ENCODE measurements at regions not wholly inside any gene's neighbourhood (a gene's known extent, or its start where the extent isn't known, plus 50 kb on each side); places are given as distances from the start of the nearest gene placed in this dataset.

DNA sequence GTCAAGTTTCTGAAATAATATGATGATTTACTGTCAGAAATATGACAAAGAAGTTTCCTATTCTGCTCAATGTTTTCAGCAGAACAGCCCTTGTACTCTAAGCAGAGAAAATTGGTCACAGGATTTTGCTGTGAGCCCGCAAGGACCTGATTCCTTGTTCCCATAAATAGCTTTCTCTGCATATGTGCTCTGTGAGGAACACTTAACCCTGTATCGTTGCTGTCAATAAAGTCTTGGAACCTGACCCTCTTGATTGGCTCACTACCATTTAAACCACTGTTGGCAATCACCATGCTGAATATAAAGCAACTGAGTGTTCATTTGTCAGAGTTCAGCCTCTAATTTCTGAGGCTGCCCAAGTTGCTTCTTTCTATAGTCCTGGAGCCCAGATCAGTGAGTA, 158.2 kb upstream of the NOCT start:
- Histone ChIP-seq H3K9me3 (ENCODE audit: control insufficient read depth, insufficient read depth, low read length) (no peaks in the 10 kb centered on the region), H3K4me3 (ENCODE audit: low read length) (no peak overlapping the region), H3K27me3 (ENCODE audit: control insufficient read depth, low read length) (no peaks in the 10 kb centered on the region), H3K4me1 (ENCODE audit: control insufficient read depth, low read length) (no peaks in the 10 kb centered on the region), H3F3A (ENCODE audit: control insufficient read depth, insufficient read depth) (no peaks in the 10 kb centered on the region), H3K36me3 (ENCODE audit: control insufficient read depth, low read length) (no peaks in the 10 kb centered on the region), H4K20me1 (ENCODE audit: control insufficient read depth, insufficient read depth, low read depth, low read length) (no peaks in the 10 kb centered on the region), H3K4me2 (ENCODE audit: low read length) (no peak overlapping the region), H3K79me2 (ENCODE audit: control insufficient read depth, low read length) (no peaks in the 10 kb centered on the region), H3K9me2 (replicated peaks; ENCODE audit: control insufficient read depth, low read length) (no peaks in the 10 kb centered on the region), H3K27ac (ENCODE audit: low read depth, low read length) (no peak overlapping the region)
- TF ChIP-seq EZH2phosphoT487 (IDR thresholded peaks at IDR 0.05; ENCODE audit: borderline replicate concordance, low read length) (no peak), CTCF (IDR thresholded peaks at IDR 0.05; ENCODE audit: low read depth, low read length, poor library complexity, severe bottlenecking) (no peak)

GRCh38 chr4:138852681-138853080, 162.9 kb upstream of the NOCT start:
- no peaks in the 10 kb centered on the region for H3K36me3 ChIP-seq (ENCODE audit: control insufficient read depth, low read length)
- H3K79me2 ChIP-seq (ENCODE audit: control insufficient read depth, low read length): no peaks in the 10 kb centered on the region
- no peaks in the 10 kb centered on the region for H4K20me1 ChIP-seq (ENCODE audit: control insufficient read depth, insufficient read depth, low read depth, low read length)
- H3F3A ChIP-seq (ENCODE audit: control insufficient read depth, insufficient read depth): no peaks in the 10 kb centered on the region
- H3K27ac ChIP-seq (ENCODE audit: low read depth, low read length): no peak overlapping the region
- no peak for TF ChIP-seq CTCF (IDR thresholded peaks at IDR 0.05; ENCODE audit: low read depth, low read length, poor library complexity, severe bottlenecking)
- no peak for TF ChIP-seq EZH2phosphoT487 (IDR thresholded peaks at IDR 0.05; ENCODE audit: borderline replicate concordance, low read length)
- no peaks in the 10 kb centered on the region for H3K27me3 ChIP-seq (ENCODE audit: control insufficient read depth, low read length)
- no peak overlapping the region for H3K4me3 ChIP-seq (ENCODE audit: low read length)
- no peaks in the 10 kb centered on the region for H3K9me2 ChIP-seq (replicated peaks; ENCODE audit: control insufficient read depth, low read length)
- H3K4me2 ChIP-seq (ENCODE audit: low read length): no peak overlapping the region
- no peaks in the 10 kb centered on the region for H3K4me1 ChIP-seq (ENCODE audit: control insufficient read depth, low read length)
- no peaks in the 10 kb centered on the region for H3K9me3 ChIP-seq (ENCODE audit: control insufficient read depth, insufficient read depth, low read length)

DNA sequence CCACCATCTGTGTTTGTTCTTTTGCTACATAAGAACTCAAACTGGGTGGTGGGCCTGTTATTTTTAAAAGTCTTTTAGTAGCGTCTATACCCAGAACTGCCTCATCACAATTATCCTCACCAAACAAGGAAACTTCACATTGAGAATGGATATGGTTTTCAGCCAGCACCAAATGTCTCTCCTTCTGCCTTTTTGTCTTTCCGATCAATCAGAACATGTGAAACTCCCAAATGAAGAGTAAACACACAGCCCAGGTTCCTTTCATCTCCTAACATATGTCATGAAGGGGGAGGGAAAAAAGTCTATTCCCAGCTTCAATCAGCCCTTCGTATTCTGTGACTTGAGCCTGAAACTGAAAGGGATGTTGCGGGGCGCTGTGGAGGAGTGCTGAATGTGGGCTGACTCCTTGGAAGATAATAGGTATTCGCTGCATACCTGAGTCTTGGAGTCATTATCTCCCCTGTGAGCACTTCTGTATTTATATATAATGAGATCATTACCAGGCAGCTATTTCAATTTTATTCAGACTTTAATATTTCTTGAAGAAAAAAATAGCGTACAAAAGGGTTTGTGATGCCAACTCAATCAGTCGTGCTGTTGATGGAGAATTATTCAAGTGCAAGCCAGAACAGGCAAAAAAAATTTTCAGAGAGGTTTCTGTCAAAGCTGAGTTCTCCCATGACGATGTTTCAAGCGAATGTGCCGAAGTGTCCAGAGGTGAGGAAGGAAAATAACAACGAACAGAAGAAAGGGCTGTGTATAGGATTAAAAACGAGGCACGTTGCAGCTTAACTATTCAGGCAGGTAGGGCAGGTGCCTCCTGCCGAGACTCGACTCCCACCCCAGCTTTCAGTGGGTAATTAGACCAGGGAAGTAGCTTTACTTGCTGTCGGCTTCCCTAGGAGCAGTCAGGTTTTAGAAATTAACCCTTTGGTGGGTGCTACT, 163.9 kb upstream of the NOCT start:
- TF ChIP-seq EZH2phosphoT487 (IDR thresholded peaks at IDR 0.05; ENCODE audit: borderline replicate concordance, low read length) (no peak), CTCF (IDR thresholded peaks at IDR 0.05; ENCODE audit: low read depth, low read length, poor library complexity, severe bottlenecking) (no peak)
- no peaks in the 10 kb centered on the region for H3K36me3 ChIP-seq (ENCODE audit: control insufficient read depth, low read length)
- no peaks in the 10 kb centered on the region for H3F3A ChIP-seq (ENCODE audit: control insufficient read depth, insufficient read depth)
- no peaks in the 10 kb centered on the region for H4K20me1 ChIP-seq (ENCODE audit: control insufficient read depth, insufficient read depth, low read depth, low read length)
- H3K27ac ChIP-seq (ENCODE audit: low read depth, low read length): no peak overlapping the region
- no peaks in the 10 kb centered on the region for H3K79me2 ChIP-seq (ENCODE audit: control insufficient read depth, low read length)
- no peaks in the 10 kb centered on the region for H3K27me3 ChIP-seq (ENCODE audit: control insufficient read depth, low read length)
- H3K4me3 ChIP-seq (ENCODE audit: low read length): no peak overlapping the region
- no peak overlapping the region for H3K4me2 ChIP-seq (ENCODE audit: low read length)
- no peaks in the 10 kb centered on the region for H3K9me3 ChIP-seq (ENCODE audit: control insufficient read depth, insufficient read depth, low read length)
- H3K4me1 ChIP-seq (ENCODE audit: control insufficient read depth, low read length): no peaks in the 10 kb centered on the region
- H3K9me2 ChIP-seq (replicated peaks; ENCODE audit: control insufficient read depth, low read length): no peaks in the 10 kb centered on the region

Measured in DOHH2 (cell line).